ENCODE measurements at regions not wholly inside any gene's neighbourhood (a gene's known extent, or its start where the extent isn't known, plus 50 kb on each side); places are given as distances from the start of the nearest gene placed in this dataset.

DNA sequence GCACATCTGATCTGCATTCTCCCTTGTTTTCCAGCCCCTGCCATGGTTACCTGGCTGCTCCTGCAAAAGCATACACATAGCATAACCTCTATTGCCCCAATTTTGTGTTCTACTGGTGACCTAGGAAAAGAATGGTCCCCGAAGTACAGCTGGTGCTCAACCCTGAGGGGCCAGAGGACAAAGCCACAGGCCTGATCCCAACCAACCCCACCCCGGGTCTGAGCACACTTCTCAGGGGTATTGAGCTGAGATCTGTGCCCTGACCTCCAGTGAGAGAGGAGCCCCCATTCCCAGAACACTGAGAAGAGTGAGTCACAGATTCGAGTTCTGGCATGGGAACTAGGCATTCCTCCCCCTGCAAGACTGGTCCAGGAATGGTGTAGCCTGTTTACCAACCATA, 465.5 kb upstream of the ACTRT1 start:
- TF ChIP-seq EZH2 (IDR thresholded peaks at IDR 0.05; ENCODE audit: low read length, unreplicated experiment): no peak
- TF ChIP-seq, protein P1, sequence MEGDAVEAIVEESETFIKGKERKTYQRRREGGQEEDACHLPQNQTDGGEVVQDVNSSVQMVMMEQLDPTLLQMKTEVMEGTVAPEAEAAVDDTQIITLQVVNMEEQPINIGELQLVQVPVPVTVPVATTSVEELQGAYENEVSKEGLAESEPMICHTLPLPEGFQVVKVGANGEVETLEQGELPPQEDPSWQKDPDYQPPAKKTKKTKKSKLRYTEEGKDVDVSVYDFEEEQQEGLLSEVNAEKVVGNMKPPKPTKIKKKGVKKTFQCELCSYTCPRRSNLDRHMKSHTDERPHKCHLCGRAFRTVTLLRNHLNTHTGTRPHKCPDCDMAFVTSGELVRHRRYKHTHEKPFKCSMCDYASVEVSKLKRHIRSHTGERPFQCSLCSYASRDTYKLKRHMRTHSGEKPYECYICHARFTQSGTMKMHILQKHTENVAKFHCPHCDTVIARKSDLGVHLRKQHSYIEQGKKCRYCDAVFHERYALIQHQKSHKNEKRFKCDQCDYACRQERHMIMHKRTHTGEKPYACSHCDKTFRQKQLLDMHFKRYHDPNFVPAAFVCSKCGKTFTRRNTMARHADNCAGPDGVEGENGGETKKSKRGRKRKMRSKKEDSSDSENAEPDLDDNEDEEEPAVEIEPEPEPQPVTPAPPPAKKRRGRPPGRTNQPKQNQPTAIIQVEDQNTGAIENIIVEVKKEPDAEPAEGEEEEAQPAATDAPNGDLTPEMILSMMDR (conservative IDR thresholded peaks at IDR 0.05; ENCODE audit: low read depth, low read length): no peak
- TF ChIP-seq EZH2phosphoT487 (IDR thresholded peaks at IDR 0.05; ENCODE audit: borderline replicate concordance, low read length): no peak
